Calu3 (cell line): ENCODE measurements at regions not wholly inside any gene's neighbourhood (a gene's known extent, or its start where the extent isn't known, plus 50 kb on each side); places are given as distances from the start of the nearest gene placed in this dataset.

Experiments
- BruUV-seq: library from RNA; stranded (reverse); fragments of 400-500 nt; replicated peaks from 2 replicates; lab custom pipeline; 2021; lab: Mats Ljungman, UMichigan
- CTCF ChIA-PET: fragments of 300-600 bp; sonication (Branson Sonifier 250); formaldehyde crosslinking; loops from one replicate; lab custom pipeline; 2022; ENCODE audit warnings: antibody characterized with exemption; lab: Charles Lee
- DNase-seq: peaks from one replicate; pipeline ENCODE4 v3.0.0; 2022
- H3K27ac Mint-ChIP-seq: one replicate; pipeline ENCODE4 v1.8.0; 2022; ENCODE audit warnings: mixed read lengths; ENCODE audit not compliant: unreplicated experiment
- H3K27me3 Mint-ChIP-seq: one replicate; pipeline ENCODE4 v1.8.0; 2022; ENCODE audit warnings: mixed read lengths; ENCODE audit not compliant: unreplicated experiment
- H3K36me3 Mint-ChIP-seq: one replicate; pipeline ENCODE4 v1.8.0; 2022; ENCODE audit warnings: mild to moderate bottlenecking, moderate library complexity, mixed read lengths; ENCODE audit not compliant: insufficient read depth, unreplicated experiment
- H3K4me1 Mint-ChIP-seq: one replicate; pipeline ENCODE4 v1.8.0; 2022; ENCODE audit warnings: mild to moderate bottlenecking, low read depth, mixed read lengths; ENCODE audit not compliant: unreplicated experiment
- H3K4me3 Mint-ChIP-seq: one replicate; pipeline ENCODE4 v1.8.0; 2022; ENCODE audit warnings: mild to moderate bottlenecking, low read depth, moderate library complexity, mixed read lengths; ENCODE audit not compliant: unreplicated experiment
- H3K9me3 Mint-ChIP-seq: one replicate; pipeline ENCODE4 v1.8.0; 2022; ENCODE audit warnings: low read depth, mixed read lengths; ENCODE audit not compliant: unreplicated experiment
- CTCF ChIP-seq: fragments of 200-600 bp; IDR thresholded peaks from one replicate; pipeline ENCODE4 v1.8.0; 2022; ENCODE audit warnings: antibody characterized with exemption; ENCODE audit not compliant: unreplicated experiment
- intact Hi-C: fragments of 100-400 bp; cut with micrococcal nuclease; formaldehyde crosslinking; loops from one replicate; pipeline ENCODE4 v1.10.0; 2022; ENCODE audit not compliant: unreplicated experiment

GRCh38 chr2:166727095-166727494, 161.2 kb upstream of the XIRP2 start:
- intact Hi-C loops, result no loop called here
- H3K27me3 Mint-ChIP-seq, result no peaks in the 10 kb centered on the region
- no peaks in the 10 kb centered on the region for H3K4me1 Mint-ChIP-seq
- no peak for TF ChIP-seq CTCF
- CTCF ChIA-PET, result no interaction called here
- H3K27ac Mint-ChIP-seq, result no peak overlapping the region
- DNase-seq, result no peak
- peaks cover 11% of the 10 kb centered on the region for H3K9me3 Mint-ChIP-seq
- H3K4me3 Mint-ChIP-seq, result no peak overlapping the region
- no peaks in the 10 kb centered on the region for H3K36me3 Mint-ChIP-seq
- no TSS peak for BruUV-seq

GRCh38 chr2:166725927-166726924, 162.1 kb upstream of the XIRP2 start:
- Mint-ChIP-seq H3K27ac (no peak overlapping the region), H3K36me3 (no peaks in the 10 kb centered on the region), H3K9me3 (peaks cover 11% of the 10 kb centered on the region), H3K4me3 (no peak overlapping the region), H3K4me1 (no peaks in the 10 kb centered on the region), H3K27me3 (no peaks in the 10 kb centered on the region)
- no TSS peak for BruUV-seq
- intact Hi-C loops, result no loop called here
- DNase-seq, result no peak
- no peak for TF ChIP-seq CTCF
- CTCF ChIA-PET, result no interaction called here

GRCh38 chr2:166716968-166717367, 171.3 kb upstream of the XIRP2 start:
- intact Hi-C loops, result no loop called here
- H3K27ac Mint-ChIP-seq, result no peak overlapping the region
- no peak for DNase-seq
- H3K9me3 Mint-ChIP-seq, result peaks cover 11% of the 10 kb centered on the region
- H3K27me3 Mint-ChIP-seq, result no peaks in the 10 kb centered on the region
- BruUV-seq, result no TSS peak
- no peaks in the 10 kb centered on the region for H3K36me3 Mint-ChIP-seq
- CTCF ChIA-PET, result interaction anchor here (0.7 kb wide), 1 partner anchor 464 kb away, joined by 3 read pairs; no protein-coding TSS in a partner anchor
- TF ChIP-seq CTCF, result no peak
- no peaks in the 10 kb centered on the region for H3K4me1 Mint-ChIP-seq
- H3K4me3 Mint-ChIP-seq, result no peak overlapping the region

- intact Hi-C loops, result loop anchor here (1.0 to 5.0 kb wide), 2 partner anchors 192 to 512 kb away; no protein-coding TSS in a partner anchor
- TF ChIP-seq CTCF, result no peak
- no peak for DNase-seq
- Mint-ChIP-seq H3K27ac (no peak overlapping the region), H3K36me3 (no peaks in the 10 kb centered on the region), H3K9me3 (no peaks in the 10 kb centered on the region), H3K4me1 (no peaks in the 10 kb centered on the region), H3K27me3 (no peaks in the 10 kb centered on the region), H3K4me3 (no peak overlapping the region)
- no TSS peak for BruUV-seq
- CTCF ChIA-PET, result interaction anchor here (1.5 kb wide), 1 partner anchor 512 kb away, joined by 4 read pairs; no protein-coding TSS in a partner anchor
Observed at GRCh38 chr2:166700079-166700478, 188.2 kb upstream of the XIRP2 start.
